Ovary (tissue), 7 donors: ENCODE measurements at regions not wholly inside any gene's neighbourhood (a gene's known extent, or its start where the extent isn't known, plus 50 kb on each side); places are given as distances from the start of the nearest gene placed in this dataset.

Experiments used
- DNase-seq, 5 donors: peaks; one replicate each; pipeline ENCODE4 v3.0.0-alpha.2; 2019 to 2020
- H3K27ac ChIP-seq, 2 donors: fragments of 200-600 bp; one replicate each; pipeline versions ENCODE4 v1.5.1 to v1.8.0; 2019 to 2022
- H3K27me3 ChIP-seq: fragments of 200-600 bp; one replicate; pipeline ENCODE4 v1.8.0; 2022
- H3K36me3 ChIP-seq: fragments of 200-600 bp; sonication (generic); one replicate; pipeline ENCODE4 v1.5.1; 2019
- H3K4me1 ChIP-seq: one replicate; pipeline ENCODE4 v1.8.1; 2013; ENCODE audit warnings: mild to moderate bottlenecking, moderate library complexity; ENCODE audit not compliant: insufficient read depth
- H3K4me3 ChIP-seq: fragments of 200-600 bp; sonication (generic); one replicate; pipeline ENCODE4 v1.5.1; 2017
- H3K9me3 ChIP-seq, 2 donors: fragments of 200-600 bp in 1 of 2; sonication (generic) in 1 of 2; one replicate each; pipeline versions ENCODE4 v1.5.1 to v1.8.1; 2013 to 2019; ENCODE audit warnings: mild to moderate bottlenecking in 1 of 2, moderate library complexity in 1 of 2
- CTCF ChIP-seq, 3 donors: fragments of 450-650 bp in 2 of 3; fragments of 200-600 bp in 1 of 3; IDR thresholded peaks; one replicate each; pipeline versions ENCODE4 v1.5.1 to v1.8.0; 2016 to 2022; ENCODE audit warnings: antibody characterized with exemption in 3 of 3, mild to moderate bottlenecking in 1 of 3
- EP300 ChIP-seq: sonication (generic); formaldehyde crosslinking; IDR thresholded peaks from one replicate; pipeline ENCODE4 v1.6.1; 2017; ENCODE audit warnings: antibody characterized with exemption
- POLR2A ChIP-seq: fragments of 450-650 bp; IDR thresholded peaks from one replicate; pipeline ENCODE4 v1.6.1; 2017; ENCODE audit warnings: antibody characterized with exemption, mild to moderate bottlenecking, moderate library complexity
- WGBS, 3 donors: extraction: QIAGEN DNeasy Blood & Tissue Kit in 1 of 3; methylation state at CpG; one replicate each; pipeline versions ENCODE4 v1.1.5 to v1.1.7; 2013 to 2017; 5-methylcytosine and 5-hydroxymethylcytosine counted together
- intact Hi-C, 4 donors: fragments of 100-400 bp; cut with DNase I; formaldehyde crosslinking; loops; one replicate each; pipeline versions ENCODE4 v1.11.0 to v1.15.1; 2022 to 2023
- donor health status: DM: no; HTN: no; CAD: no; lungs with moderate emphysema.
- donor health status: DM: no; HTN: no; CAD: no.
- donor health status: Bipolar disorder and iron deficiency.
- donor health status: DM: no; HTN: no; CAD: no.
- donor health status: DM: yes; HTN: yes; CAD: no.

- no peaks in the 10 kb centered on the region for H3K4me1 ChIP-seq
- H3K27ac ChIP-seq, result no peak overlapping the region
- intact Hi-C loops, result loop anchor here (2.0 to 10.0 kb wide), 6 partner anchors 749 to 993 kb away; no protein-coding TSS in a partner anchor
- no peaks in the 10 kb centered on the region for H3K36me3 ChIP-seq
- H3K27me3 ChIP-seq, result no peaks in the 10 kb centered on the region
- DNase-seq, result no peak
- TF ChIP-seq EP300 (no peak), POLR2A (no peak), CTCF (IDR thresholded peaks at IDR 0.05) (no peak)
- 94 to 96% (median 96%) methylated on average over 5 of the region's 5 CpGs for WGBS, 3 donors
- no peaks in the 10 kb centered on the region for H3K9me3 ChIP-seq
- H3K4me3 ChIP-seq, result no peak overlapping the region
These were observed 55.5 kb upstream of the USP47 start for GRCh38 chr11:11786234-11786633.

GRCh38 chr11:11782532-11783110 is 59.2 kb upstream of the USP47 start:
- 77 to 81% (median 79%) methylated on average over 3 of the region's 3 CpGs for WGBS, 3 donors
- no peaks in the 10 kb centered on the region for H3K9me3 ChIP-seq
- intact Hi-C loops, result loop anchor here in 2 of 4 donors (10.0 kb wide), 2 partner anchors 848 to 988 kb away; no protein-coding TSS in a partner anchor

GRCh38 chr11:11780858-11781257 is 60.9 kb upstream of the USP47 start:
- TF ChIP-seq POLR2A (no peak), EP300 (no peak), CTCF (IDR thresholded peaks at IDR 0.05) (no peak)
- intact Hi-C loops, result loop anchor here in 2 of 4 donors (10.0 kb wide), 2 partner anchors 846 to 986 kb away; no protein-coding TSS in a partner anchor
- Histone ChIP-seq H3K9me3 (no peaks in the 10 kb centered on the region), H3K36me3 (no peaks in the 10 kb centered on the region), H3K4me3 (no peak overlapping the region), H3K4me1 (no peaks in the 10 kb centered on the region), H3K27ac (no peak overlapping the region), H3K27me3 (no peaks in the 10 kb centered on the region)
- WGBS, 3 donors, result 86 to 90% (median 89%) methylated on average over 8 of the region's 8 CpGs
- DNase-seq, result no peak

More at GRCh38 chr11:11782532-11783110, 59.2 kb upstream of the USP47 start:
- Histone ChIP-seq H3K27me3 (no peaks in the 10 kb centered on the region), H3K4me3 (no peak overlapping the region), H3K4me1 (no peaks in the 10 kb centered on the region), H3K36me3 (no peaks in the 10 kb centered on the region), H3K27ac (no peak overlapping the region)
- DNase-seq, result no peak
- no peak for TF ChIP-seq EP300
- TF ChIP-seq POLR2A, result no peak

GRCh38 chr11:11779975-11780374 is 61.8 kb upstream of the USP47 start:
- no peak overlapping the region for H3K27ac ChIP-seq
- DNase-seq, result no peak
- no peaks in the 10 kb centered on the region for H3K36me3 ChIP-seq
- H3K27me3 ChIP-seq, result no peaks in the 10 kb centered on the region
- H3K9me3 ChIP-seq, result no peaks in the 10 kb centered on the region
- TF ChIP-seq POLR2A, result no peak
- TF ChIP-seq CTCF (IDR thresholded peaks at IDR 0.05), result no peak
- no peak for TF ChIP-seq EP300
- 68 to 76% (median 68%) methylated on average over 2 of the region's 2 CpGs for WGBS, 3 donors
- no peak overlapping the region for H3K4me3 ChIP-seq
- intact Hi-C loops, result loop anchor here in 2 of 4 donors (10.0 kb wide), 2 partner anchors 845 to 985 kb away; no protein-coding TSS in a partner anchor
- no peaks in the 10 kb centered on the region for H3K4me1 ChIP-seq

- Histone ChIP-seq H3K36me3 (no peaks in the 10 kb centered on the region), H3K4me1 (no peaks in the 10 kb centered on the region), H3K9me3 (no peaks in the 10 kb centered on the region), H3K27me3 (no peaks in the 10 kb centered on the region), H3K27ac (no peak overlapping the region), H3K4me3 (no peak overlapping the region)
- intact Hi-C loops, result no loop called here
- TF ChIP-seq CTCF (IDR thresholded peaks at IDR 0.05) (no peak), EP300 (no peak), POLR2A (no peak)
- DNase-seq, result no peak
- 81 to 85% (median 84%) methylated on average over 3 of the region's 3 CpGs for WGBS, 3 donors
These were observed 63.9 kb upstream of the USP47 start for GRCh38 chr11:11777897-11778296.
